HG03025 (cell line): ENCODE measurements at regions not wholly inside any gene's neighbourhood (a gene's known extent, or its start where the extent isn't known, plus 50 kb on each side); places are given as distances from the start of the nearest gene placed in this dataset.

Source experiments
- ATAC-seq: cut with Tn5 transposase; IDR thresholded peaks from one replicate; pipeline ENCODE4 v1.9.1; 2021; ENCODE audit warnings: mild to moderate bottlenecking, moderate library complexity; ENCODE audit not compliant: unreplicated experiment, low FRiP score

- no peak for ATAC-seq
These were observed 604.7 kb downstream of the CBLN2 start for GRCh38 chr18:71939483-71939882.

DNA sequence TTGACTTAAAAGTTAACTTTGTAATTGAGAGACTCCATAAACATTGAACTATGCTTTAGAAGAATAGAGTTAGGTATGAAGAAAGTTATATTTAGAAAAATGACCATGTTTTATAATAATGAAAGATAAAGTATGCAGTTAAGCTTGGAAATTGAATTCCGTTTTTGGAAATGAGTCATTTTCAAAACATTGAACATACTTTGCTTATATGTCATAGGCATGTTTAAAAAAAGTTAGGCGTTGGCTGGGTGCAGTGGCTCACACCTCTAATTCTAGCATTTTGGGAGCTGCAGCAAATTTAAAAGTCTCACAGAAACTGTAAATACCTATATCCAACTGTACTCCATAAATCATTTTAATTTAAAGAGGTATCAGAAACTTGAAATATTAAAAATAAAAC, 607.4 kb downstream of the CBLN2 start:
- no peak for ATAC-seq

- ATAC-seq: no peak
These were observed 624.9 kb downstream of the CBLN2 start for GRCh38 chr18:71919211-71919610.

GRCh38 chr18:71913641-71914040, 630.5 kb downstream of the CBLN2 start:
- ATAC-seq: no peak

DNA sequence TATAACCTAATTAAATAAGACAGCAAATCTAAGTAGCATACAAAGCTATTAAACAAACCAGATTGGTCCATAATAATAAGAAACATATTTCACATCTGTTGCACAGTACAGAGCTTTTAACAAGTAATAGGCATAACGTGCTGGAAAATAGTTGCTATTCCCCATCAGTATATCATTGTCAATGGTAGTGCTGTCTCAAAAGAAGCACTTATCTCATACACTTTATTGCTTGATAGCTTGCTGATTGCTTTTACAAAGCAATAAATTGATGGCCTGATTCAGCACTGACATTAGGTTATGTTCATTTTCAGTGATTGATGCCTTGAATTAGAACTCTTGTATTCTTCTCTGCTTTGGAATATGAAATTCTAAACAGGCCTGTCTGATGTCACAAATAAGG, 641.7 kb downstream of the CBLN2 start:
- ATAC-seq: no peak

DNA sequence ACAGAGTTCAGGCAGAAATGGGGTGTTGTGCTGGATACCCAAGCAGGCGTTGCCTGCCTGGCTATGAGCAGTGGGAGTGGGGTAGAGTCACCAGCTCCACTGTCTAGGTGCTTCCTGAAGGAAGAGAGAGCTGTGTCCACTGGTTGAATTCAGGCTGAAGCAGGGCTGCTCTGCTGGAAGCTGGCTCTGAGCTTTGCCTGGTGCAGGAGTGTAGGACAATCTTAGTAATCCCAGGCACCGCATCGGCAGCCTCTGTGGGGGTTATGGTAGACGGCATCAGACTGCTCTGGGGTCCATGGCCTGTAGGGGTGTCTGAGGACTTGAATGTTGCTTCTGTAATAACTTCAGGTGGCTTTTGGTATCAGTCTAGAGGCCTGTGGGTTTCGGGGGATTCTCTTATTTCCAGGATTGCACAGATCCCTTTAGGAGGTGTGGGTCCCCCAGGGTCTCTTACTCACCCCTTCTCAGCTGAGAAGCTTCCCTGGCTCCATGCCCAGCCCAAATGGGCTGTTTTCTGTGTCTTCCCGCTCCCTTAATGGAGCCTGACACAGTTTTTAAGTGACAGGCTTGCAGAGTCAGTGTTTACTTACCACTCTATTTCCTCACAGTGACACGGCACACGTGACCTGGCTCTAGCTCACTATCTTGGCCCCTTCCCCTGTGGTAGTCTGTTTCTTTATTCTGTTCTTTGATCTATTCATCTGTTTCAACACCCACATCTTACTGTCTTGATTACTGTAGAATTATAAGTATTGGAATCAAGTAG, 644.3 kb downstream of the CBLN2 start:
- no peak for ATAC-seq

DNA sequence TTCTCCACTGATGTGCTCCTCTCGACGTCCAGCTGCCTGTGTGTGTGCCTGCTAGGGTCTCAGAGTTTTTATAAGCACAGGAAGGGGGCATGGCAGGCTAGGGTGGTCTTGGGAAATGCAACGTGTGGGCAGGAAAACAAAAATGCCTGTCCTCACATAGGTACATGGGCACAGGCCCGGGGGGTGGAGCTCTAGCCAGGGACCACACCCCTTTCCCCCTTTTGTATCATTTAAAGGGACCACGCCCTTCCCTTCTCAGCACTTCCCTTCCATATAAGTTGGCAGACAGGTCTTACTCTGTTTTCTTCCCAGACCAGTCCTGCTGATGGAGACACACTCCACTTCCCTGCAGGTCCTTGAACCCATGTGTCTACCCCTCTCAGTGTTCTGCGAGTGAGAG, 645.0 kb downstream of the CBLN2 start:
- no peak for ATAC-seq

- no peak for ATAC-seq
These were observed 656.6 kb downstream of the CBLN2 start for GRCh38 chr18:71887509-71887908.

GRCh38 chr18:71878226-71878625, 665.9 kb downstream of the CBLN2 start:
- ATAC-seq: no peak

GRCh38 chr18:71873695-71874094, 670.4 kb downstream of the CBLN2 start:
- no peak for ATAC-seq

DNA sequence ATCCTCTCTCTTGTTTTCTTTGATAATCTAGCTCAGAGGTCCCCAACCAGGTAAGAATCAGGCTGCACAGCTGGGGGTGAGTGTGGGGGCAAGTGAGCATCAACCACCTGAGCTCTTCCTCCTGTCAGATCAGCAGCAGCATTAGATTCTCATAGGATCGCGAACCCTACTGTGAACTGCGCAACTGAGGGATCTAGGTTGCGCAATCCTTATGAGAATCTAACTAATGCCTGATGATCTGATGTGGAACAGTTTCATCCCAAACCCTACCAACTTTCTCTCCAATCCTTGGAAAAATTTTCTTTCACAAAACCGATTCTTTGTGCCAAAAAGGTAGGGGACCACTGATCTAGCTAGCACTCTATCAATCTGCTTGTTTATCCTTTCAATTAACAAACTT, 678.3 kb downstream of the CBLN2 start:
- no peak for ATAC-seq

DNA sequence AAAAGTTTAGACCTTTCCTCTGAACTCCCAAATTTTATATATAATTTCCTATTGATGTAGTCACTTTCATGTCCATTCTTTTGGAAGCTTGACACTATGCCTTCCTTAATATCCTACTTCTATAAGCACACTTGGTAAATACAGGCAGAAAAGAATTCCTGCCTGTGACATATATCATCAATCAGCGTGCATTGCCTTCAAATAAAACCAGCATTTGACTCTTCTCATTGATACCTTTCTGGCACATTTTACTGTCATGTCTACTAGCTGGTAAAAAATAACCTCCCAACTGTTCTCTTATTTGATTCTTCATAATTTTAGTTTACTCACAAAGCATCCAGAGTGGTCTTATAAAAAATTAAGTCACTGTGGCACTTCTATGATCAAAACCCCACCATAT, 693.5 kb downstream of the CBLN2 start:
- no peak for ATAC-seq

- ATAC-seq: no peak
These were observed 694.7 kb downstream of the CBLN2 start for GRCh38 chr18:71849407-71849806.

DNA sequence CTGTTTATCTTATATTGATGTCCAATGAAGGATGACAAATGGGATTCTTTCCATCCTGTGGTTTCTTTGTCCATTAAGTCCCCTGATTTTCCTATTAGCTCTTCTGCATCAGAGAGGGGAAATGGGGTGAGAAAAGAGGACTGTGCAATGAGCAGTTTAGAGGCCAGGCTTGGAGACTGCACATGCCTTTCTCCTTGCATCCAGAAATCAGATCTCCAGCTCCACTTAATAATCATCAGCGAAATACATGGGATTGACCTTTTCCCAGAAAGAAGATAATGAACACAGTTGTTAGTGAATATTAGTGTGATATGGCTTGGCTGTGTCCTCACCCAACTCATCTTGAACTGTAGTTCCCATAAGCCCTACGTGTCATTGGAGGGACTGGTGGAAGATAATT, 697.4 kb downstream of the CBLN2 start:
- no peak for ATAC-seq

- ATAC-seq: no peak
These were observed 699.3 kb downstream of the CBLN2 start for GRCh38 chr18:71844814-71845213.

DNA sequence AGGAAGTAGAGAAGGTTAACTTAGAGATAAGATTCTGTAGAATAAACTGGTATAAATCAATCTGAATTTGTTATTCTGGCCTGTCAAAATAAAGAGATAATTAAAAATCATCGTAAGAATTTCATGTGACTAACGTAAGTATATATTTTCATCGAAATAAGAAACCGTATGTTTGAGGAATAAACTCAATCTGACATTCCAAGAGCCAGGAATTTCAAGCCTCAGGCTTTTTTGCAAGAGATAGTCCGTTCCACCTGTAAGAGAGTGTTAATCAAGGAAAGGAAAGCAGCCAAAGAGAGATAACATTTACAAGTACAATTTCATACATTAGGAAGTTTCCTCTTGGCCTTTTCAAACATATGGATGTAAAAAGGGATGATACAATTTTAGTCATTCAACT, 701.5 kb downstream of the CBLN2 start:
- no peak for ATAC-seq

DNA sequence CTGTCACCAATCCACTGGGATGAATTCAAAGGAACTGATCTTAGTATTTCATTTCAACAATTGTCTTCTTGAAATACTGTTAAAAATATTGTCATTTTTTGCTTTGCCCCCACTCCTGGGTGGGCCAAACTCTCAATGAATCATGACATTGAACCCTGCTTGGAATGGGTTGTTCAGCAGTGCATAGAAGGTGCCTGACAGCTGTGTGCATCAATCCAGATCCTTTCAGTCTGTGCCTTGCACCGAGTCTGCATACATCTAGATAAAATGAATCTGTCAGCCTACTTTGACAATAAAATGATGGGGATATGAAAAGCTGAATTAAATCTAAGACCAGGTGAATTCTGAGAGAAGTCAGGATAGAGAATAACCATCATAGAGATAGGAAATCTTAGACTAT, 706.6 kb downstream of the CBLN2 start:
- ATAC-seq: no peak

DNA sequence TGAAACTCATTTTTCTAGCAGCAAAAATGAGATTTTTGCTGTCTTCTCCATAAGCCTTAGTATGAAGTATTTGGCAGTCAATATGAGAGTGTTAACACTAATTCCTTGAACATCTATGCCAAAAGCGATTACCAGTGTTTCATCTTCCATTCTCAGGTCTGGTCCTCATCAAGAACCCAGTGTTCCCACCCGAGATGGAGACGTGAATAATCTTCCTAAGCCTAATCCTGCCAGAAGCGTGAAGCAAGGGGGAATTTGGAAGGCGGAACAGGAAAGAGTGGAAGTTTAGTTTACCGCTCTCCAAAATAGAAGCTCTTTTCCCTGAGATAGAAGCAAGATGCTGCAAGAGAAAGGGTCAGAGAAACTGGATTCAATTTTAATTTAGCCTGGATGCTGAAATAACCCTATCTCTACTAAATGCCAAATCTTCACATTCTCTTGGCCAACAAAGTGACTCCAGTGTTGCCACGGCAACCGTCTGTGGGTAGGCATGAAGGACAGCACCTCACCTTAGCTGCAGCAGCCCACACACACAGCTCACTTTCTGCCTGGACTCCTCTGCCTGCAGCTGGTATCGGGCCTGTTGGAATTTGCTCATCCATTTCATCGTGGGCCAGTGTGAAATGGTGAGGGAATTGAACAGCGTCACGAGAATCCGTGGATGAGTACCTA, 711.1 kb downstream of the CBLN2 start:
- ATAC-seq: no peak

DNA sequence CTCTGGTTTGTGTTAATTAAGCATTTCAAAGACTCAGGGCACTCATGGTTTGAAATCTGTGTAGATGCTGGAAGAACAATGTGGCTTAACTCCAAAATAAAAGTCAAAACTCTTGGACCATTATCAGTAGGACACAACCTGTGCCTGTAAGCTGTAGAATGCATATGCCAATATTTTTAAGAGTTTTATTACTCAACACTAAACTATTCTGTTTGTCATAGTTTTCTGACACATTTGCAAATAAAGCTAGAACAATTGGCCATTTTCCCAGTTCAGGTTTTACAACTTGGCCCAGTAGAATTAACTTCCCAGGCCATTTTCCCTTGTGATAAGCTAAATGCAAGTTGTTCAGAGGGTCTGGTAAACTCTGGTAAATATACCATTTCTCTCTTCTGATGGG, 713.1 kb downstream of the CBLN2 start:
- ATAC-seq: no peak

DNA sequence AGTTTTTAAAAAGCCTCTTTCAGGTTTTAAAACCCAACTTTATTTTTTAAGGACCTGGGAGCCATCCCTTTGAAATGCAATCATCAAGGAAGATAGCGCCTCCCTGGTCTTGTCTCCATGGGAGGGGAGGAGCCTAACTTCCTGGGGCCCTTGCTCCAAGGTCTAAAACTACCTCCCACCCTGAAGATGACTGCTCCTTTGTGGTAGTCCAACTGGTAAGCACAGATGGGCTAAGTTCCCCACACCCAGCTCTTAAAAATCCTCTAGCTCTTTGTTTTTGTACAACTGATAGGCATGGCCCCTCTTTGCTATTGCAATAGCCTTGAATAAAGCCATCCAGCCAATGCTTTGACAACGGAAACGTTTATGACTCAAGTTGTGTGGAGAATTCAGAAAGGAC, 716.8 kb downstream of the CBLN2 start:
- no peak for ATAC-seq

- no peak for ATAC-seq
These were observed 728.8 kb downstream of the CBLN2 start for GRCh38 chr18:71815305-71815704.

GRCh38 chr18:71809711-71810110, 734.4 kb downstream of the CBLN2 start:
- ATAC-seq: no peak
